ENCODE measurements at regions not wholly inside any gene's neighbourhood (a gene's known extent, or its start where the extent isn't known, plus 50 kb on each side); places are given as distances from the start of the nearest gene placed in this dataset.

DNA sequence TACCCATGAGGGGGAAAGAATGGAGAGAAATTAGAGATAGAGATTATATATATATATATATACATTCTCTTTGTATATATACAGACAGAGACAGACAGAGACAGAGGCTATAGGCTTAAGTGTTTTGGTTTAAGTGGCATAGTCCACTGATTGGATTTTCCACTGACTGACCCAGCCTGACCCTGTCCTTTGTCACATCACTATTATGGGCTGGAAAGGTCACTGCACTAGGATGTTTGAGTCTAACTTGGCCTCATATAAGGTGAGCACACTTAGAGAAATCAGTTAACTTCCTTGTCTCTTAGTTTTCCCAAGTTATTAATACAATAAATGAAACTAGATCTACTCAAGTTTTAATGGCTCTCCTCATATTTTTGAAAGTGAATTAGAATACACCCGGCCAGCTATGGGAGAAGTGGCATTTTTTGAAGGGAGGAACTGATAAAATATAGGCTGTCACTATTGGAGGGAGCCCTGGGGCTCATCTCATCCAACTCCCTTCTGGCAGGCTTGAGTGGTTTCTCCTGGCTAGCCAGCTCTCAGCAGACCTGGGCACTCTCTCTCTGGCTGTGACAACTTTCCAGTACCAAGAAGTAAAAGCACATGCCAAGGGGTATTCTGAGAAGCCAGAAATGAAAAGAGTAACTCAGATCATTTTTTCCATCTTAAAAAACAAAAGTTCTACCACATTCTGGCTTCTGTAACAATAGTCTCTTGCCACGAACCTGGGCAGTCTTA lies 455.6 kb upstream of the ANKRD30A start:
- no peak for TF ChIP-seq EZH2 (IDR thresholded peaks at IDR 0.05; ENCODE audit: insufficient read depth, low read length)
- TF ChIP-seq, protein P1, sequence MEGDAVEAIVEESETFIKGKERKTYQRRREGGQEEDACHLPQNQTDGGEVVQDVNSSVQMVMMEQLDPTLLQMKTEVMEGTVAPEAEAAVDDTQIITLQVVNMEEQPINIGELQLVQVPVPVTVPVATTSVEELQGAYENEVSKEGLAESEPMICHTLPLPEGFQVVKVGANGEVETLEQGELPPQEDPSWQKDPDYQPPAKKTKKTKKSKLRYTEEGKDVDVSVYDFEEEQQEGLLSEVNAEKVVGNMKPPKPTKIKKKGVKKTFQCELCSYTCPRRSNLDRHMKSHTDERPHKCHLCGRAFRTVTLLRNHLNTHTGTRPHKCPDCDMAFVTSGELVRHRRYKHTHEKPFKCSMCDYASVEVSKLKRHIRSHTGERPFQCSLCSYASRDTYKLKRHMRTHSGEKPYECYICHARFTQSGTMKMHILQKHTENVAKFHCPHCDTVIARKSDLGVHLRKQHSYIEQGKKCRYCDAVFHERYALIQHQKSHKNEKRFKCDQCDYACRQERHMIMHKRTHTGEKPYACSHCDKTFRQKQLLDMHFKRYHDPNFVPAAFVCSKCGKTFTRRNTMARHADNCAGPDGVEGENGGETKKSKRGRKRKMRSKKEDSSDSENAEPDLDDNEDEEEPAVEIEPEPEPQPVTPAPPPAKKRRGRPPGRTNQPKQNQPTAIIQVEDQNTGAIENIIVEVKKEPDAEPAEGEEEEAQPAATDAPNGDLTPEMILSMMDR (IDR thresholded peaks at IDR 0.05; ENCODE audit: insufficient read depth, low read depth, low read length) = no peak
- Histone ChIP-seq H3K9ac (ENCODE audit: low read length) (no peak overlapping the region), H3K27ac (ENCODE audit: low read depth, low read length) (no peak overlapping the region), H4K20me1 (ENCODE audit: insufficient read depth, low read length) (no peaks in the 10 kb centered on the region), H3K9me3 (ENCODE audit: insufficient read depth, low read depth, low read length) (no peaks in the 10 kb centered on the region), H3K4me1 (ENCODE audit: insufficient read depth, low read length) (peaks cover 9% of the 10 kb centered on the region), H3K4me2 (ENCODE audit: low read length) (no peak overlapping the region), H2AFZ (ENCODE audit: low read depth, low read length) (no peak overlapping the region), H3K79me2 (ENCODE audit: insufficient read depth, low read length) (no peaks in the 10 kb centered on the region), H3K4me3 (ENCODE audit: insufficient read depth, low read depth, low read length) (no peak overlapping the region), H3K36me3 (ENCODE audit: insufficient read depth, low read length) (no peaks in the 10 kb centered on the region), H3K27me3 (ENCODE audit: insufficient read depth, low read length) (no peaks in the 10 kb centered on the region)
- H3K4me1 Mint-ChIP-seq (ENCODE audit: low read depth, unreplicated experiment) = peaks cover 22% of the 10 kb centered on the region
- H3K4me3 Mint-ChIP-seq (ENCODE audit: unreplicated experiment) = no peak overlapping the region
- peaks cover under 1% of the 10 kb centered on the region for H3K27me3 Mint-ChIP-seq (ENCODE audit: low read depth, unreplicated experiment)
- H3K9me3 Mint-ChIP-seq (ENCODE audit: unreplicated experiment) = peaks cover 6% of the 10 kb centered on the region
- no peak overlapping the region for H3K27ac Mint-ChIP-seq (ENCODE audit: unreplicated experiment)
- no peak for FAIRE-seq
- no peak for DNase-seq (ENCODE audit: low read depth)
- H3K36me3 Mint-ChIP-seq (ENCODE audit: low read depth, unreplicated experiment) = no peaks in the 10 kb centered on the region

DNA sequence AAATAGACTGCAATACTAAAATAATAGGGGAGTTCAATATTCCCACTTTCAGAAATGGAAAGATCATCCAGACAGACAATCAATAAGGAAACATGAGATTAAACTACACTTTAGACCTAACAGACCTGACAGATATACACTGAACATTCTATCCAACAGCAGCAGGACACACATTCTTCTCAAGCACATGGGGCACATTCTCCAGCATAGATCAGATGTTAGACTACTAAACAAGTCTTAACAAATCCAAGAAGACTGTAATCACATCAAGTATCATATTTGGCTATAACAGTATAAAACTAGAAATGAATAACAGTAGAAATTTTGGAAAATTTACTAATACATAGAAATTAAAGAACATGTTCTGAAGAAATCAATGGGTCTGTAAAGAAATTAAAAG lies 458.9 kb upstream of the ANKRD30A start:
- Mint-ChIP-seq H3K27ac (ENCODE audit: unreplicated experiment) (no peak overlapping the region), H3K36me3 (ENCODE audit: low read depth, unreplicated experiment) (no peaks in the 10 kb centered on the region), H3K27me3 (ENCODE audit: low read depth, unreplicated experiment) (peaks cover 3% of the 10 kb centered on the region), H3K9me3 (ENCODE audit: unreplicated experiment) (peaks cover 8% of the 10 kb centered on the region), H3K4me3 (ENCODE audit: unreplicated experiment) (no peak overlapping the region), H3K4me1 (ENCODE audit: low read depth, unreplicated experiment) (peaks cover 8% of the 10 kb centered on the region)
- no peaks in the 10 kb centered on the region for H4K20me1 ChIP-seq (ENCODE audit: insufficient read depth, low read length)
- TF ChIP-seq EZH2 (IDR thresholded peaks at IDR 0.05; ENCODE audit: insufficient read depth, low read length) = no peak
- TF ChIP-seq, protein P1 (IDR thresholded peaks at IDR 0.05; ENCODE audit: insufficient read depth, low read depth, low read length) = no peak
- H2AFZ ChIP-seq (ENCODE audit: low read depth, low read length) = no peak overlapping the region
- FAIRE-seq = no peak
- H3K27ac ChIP-seq (ENCODE audit: low read depth, low read length) = no peak overlapping the region
- peaks cover 5% of the 10 kb centered on the region for H3K4me1 ChIP-seq (ENCODE audit: insufficient read depth, low read length)
- H3K4me2 ChIP-seq (ENCODE audit: low read length) = no peak overlapping the region
- DNase-seq (ENCODE audit: low read depth) = no peak
- no peaks in the 10 kb centered on the region for H3K9me3 ChIP-seq (ENCODE audit: insufficient read depth, low read depth, low read length)
- no peaks in the 10 kb centered on the region for H3K27me3 ChIP-seq (ENCODE audit: insufficient read depth, low read length)
- no peak overlapping the region for H3K4me3 ChIP-seq (ENCODE audit: insufficient read depth, low read depth, low read length)
- H3K36me3 ChIP-seq (ENCODE audit: insufficient read depth, low read length) = no peaks in the 10 kb centered on the region
- H3K79me2 ChIP-seq (ENCODE audit: insufficient read depth, low read length) = no peaks in the 10 kb centered on the region
- H3K9ac ChIP-seq (ENCODE audit: low read length) = no peak overlapping the region

DNA sequence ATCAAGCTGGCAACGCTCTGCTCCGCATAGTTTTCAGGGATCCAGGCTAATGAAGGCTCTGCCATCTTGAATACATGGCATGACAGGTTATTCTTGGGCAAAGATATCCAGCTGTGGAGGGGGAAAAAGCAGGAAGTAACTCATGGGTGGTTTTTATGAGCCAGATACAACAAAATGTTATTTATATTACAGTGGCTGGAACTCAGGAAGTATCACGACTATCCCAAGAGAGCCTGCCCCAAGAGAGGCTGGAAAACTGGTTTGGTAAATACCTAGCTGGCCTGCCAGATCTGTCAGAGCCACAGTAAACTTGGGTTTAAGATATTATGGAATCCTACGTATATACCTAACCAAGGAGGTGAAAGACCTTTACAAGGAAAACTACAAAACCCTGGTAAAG lies 462.8 kb upstream of the ANKRD30A start:
- Histone ChIP-seq H3K27ac (ENCODE audit: low read depth, low read length) (no peak overlapping the region), H3K9ac (ENCODE audit: low read length) (no peak overlapping the region), H3K79me2 (ENCODE audit: insufficient read depth, low read length) (no peaks in the 10 kb centered on the region), H4K20me1 (ENCODE audit: insufficient read depth, low read length) (no peaks in the 10 kb centered on the region), H3K36me3 (ENCODE audit: insufficient read depth, low read length) (no peaks in the 10 kb centered on the region), H3K4me1 (ENCODE audit: insufficient read depth, low read length) (no peaks in the 10 kb centered on the region), H3K4me2 (ENCODE audit: low read length) (no peak overlapping the region), H3K4me3 (ENCODE audit: insufficient read depth, low read depth, low read length) (no peak overlapping the region), H3K9me3 (ENCODE audit: insufficient read depth, low read depth, low read length) (no peaks in the 10 kb centered on the region), H3K27me3 (ENCODE audit: insufficient read depth, low read length) (no peaks in the 10 kb centered on the region), H2AFZ (ENCODE audit: low read depth, low read length) (no peak overlapping the region)
- H3K9me3 Mint-ChIP-seq (ENCODE audit: unreplicated experiment) = peaks cover 5% of the 10 kb centered on the region
- peaks cover 3% of the 10 kb centered on the region for H3K27me3 Mint-ChIP-seq (ENCODE audit: low read depth, unreplicated experiment)
- no peaks in the 10 kb centered on the region for H3K36me3 Mint-ChIP-seq (ENCODE audit: low read depth, unreplicated experiment)
- H3K4me3 Mint-ChIP-seq (ENCODE audit: unreplicated experiment) = no peak overlapping the region
- TF ChIP-seq, protein P1 (IDR thresholded peaks at IDR 0.05; ENCODE audit: insufficient read depth, low read depth, low read length) = no peak
- H3K4me1 Mint-ChIP-seq (ENCODE audit: low read depth, unreplicated experiment) = peaks cover 5% of the 10 kb centered on the region
- DNase-seq (ENCODE audit: low read depth) = no peak
- FAIRE-seq = no peak
- no peak overlapping the region for H3K27ac Mint-ChIP-seq (ENCODE audit: unreplicated experiment)

All from astrocyte (in vitro differentiated cells and primary cell).